Hepatic stellate cell (primary cell): ENCODE measurements at regions not wholly inside any gene's neighbourhood (a gene's known extent, or its start where the extent isn't known, plus 50 kb on each side); places are given as distances from the start of the nearest gene placed in this dataset.

Experiments
- DNase-seq: peaks from one replicate; pipeline ENCODE4 v3.0.0; 2011; ENCODE audit warnings: low spot score

- no peak for DNase-seq
These were observed 181.2 kb upstream of the SNX7 start for GRCh38 chr1:98480271-98480670.

- DNase-seq: no peak
These were observed 183.4 kb upstream of the SNX7 start for GRCh38 chr1:98478121-98478520.

GRCh38 chr1:98472878-98473277 is 188.6 kb upstream of the SNX7 start:
- no peak for DNase-seq

- DNase-seq: no peak
These were observed 189.9 kb upstream of the SNX7 start for GRCh38 chr1:98471633-98472032.

- DNase-seq: peak; percentile 6
These were observed 193.3 kb upstream of the SNX7 start for GRCh38 chr1:98468111-98468717.

- DNase-seq: no peak
These were observed 193.9 kb upstream of the SNX7 start for GRCh38 chr1:98467586-98467985.

GRCh38 chr1:98467122-98467521 is 194.4 kb upstream of the SNX7 start:
- no peak for DNase-seq

GRCh38 chr1:98461873-98462385 is 199.6 kb upstream of the SNX7 start:
- DNase-seq: no peak

GRCh38 chr1:98460136-98460535 is 201.4 kb upstream of the SNX7 start:
- DNase-seq: no peak

GRCh38 chr1:98459486-98459870 is 202.0 kb upstream of the SNX7 start:
- DNase-seq: no peak

- no peak for DNase-seq
These were observed 202.7 kb upstream of the SNX7 start for GRCh38 chr1:98458511-98459485.

GRCh38 chr1:98457248-98457647 is 204.3 kb upstream of the SNX7 start:
- no peak for DNase-seq

- DNase-seq: no peak
These were observed 206.9 kb upstream of the SNX7 start for GRCh38 chr1:98454666-98455065.

- DNase-seq: no peak
These were observed 208.5 kb upstream of the SNX7 start for GRCh38 chr1:98453066-98453465.

- DNase-seq: no peak
These were observed 209.4 kb upstream of the SNX7 start for GRCh38 chr1:98452162-98452561.

GRCh38 chr1:98441281-98441680 is 220.2 kb upstream of the SNX7 start:
- DNase-seq: no peak

GRCh38 chr1:98439471-98439870 is 222.1 kb upstream of the SNX7 start:
- DNase-seq: no peak

GRCh38 chr1:98437540-98437939 is 224.0 kb upstream of the SNX7 start:
- no peak for DNase-seq

- DNase-seq: no peak
These were observed 224.5 kb upstream of the SNX7 start for GRCh38 chr1:98437011-98437410.

GRCh38 chr1:98429965-98430443 is 231.5 kb upstream of the SNX7 start:
- no peak for DNase-seq

- DNase-seq: no peak
These were observed 232.7 kb upstream of the SNX7 start for GRCh38 chr1:98428864-98429263.

- DNase-seq: no peak
These were observed 233.9 kb upstream of the SNX7 start for GRCh38 chr1:98427664-98428063.

GRCh38 chr1:98426092-98426491 is 235.4 kb upstream of the SNX7 start:
- no peak for DNase-seq
